ENCODE measurements at regions not wholly inside any gene's neighbourhood (a gene's known extent, or its start where the extent isn't known, plus 50 kb on each side); places are given as distances from the start of the nearest gene placed in this dataset.

- Histone ChIP-seq H3K79me2 (ENCODE audit: control insufficient read depth, insufficient read depth, low read length) (no peaks in the 10 kb centered on the region), H3K9ac (ENCODE audit: control insufficient read depth, extremely low read depth, insufficient read depth, low read length) (no peak overlapping the region), H3K4me3 (ENCODE audit: control insufficient read depth in 2 of 3, extremely low read depth in 1 of 3, insufficient read depth in 2 of 3, low read depth in 1 of 3, low read length in 3 of 3) (no peak overlapping the region), H3K27ac (ENCODE audit: control insufficient read depth, insufficient read depth, low read length) (no peak overlapping the region), H3K27me3 (ENCODE audit: control insufficient read depth, extremely low read depth, insufficient read depth, low read length) (no peaks in the 10 kb centered on the region), H3K4me2 (ENCODE audit: control insufficient read depth, extremely low read depth, insufficient read depth, low read depth, low read length) (no peak overlapping the region), H4K20me1 (ENCODE audit: control insufficient read depth, extremely low read depth, insufficient read depth, low read length) (no peaks in the 10 kb centered on the region), H3K36me3 (ENCODE audit: control insufficient read depth in 2 of 2, extremely low read depth in 1 of 2, insufficient read depth in 2 of 2, low read length in 2 of 2) (no peaks in the 10 kb centered on the region), H3K4me1 (ENCODE audit: control insufficient read depth, extremely low read depth, insufficient read depth, low read length) (no peaks in the 10 kb centered on the region), H3K9me1 (ENCODE audit: control insufficient read depth, extremely low read depth, insufficient read depth, low read length) (no peaks in the 10 kb centered on the region), H2AFZ (ENCODE audit: control insufficient read depth, low read length) (no peak overlapping the region), H3K9me3 (ENCODE audit: control insufficient read depth, low read depth, low read length) (no peaks in the 10 kb centered on the region)
- no peak for TF ChIP-seq CTCF (optimal IDR thresholded peaks at IDR 0.05 in 1 of 3, IDR thresholded peaks at IDR 0.05 in 1 of 3, conservative IDR thresholded peaks at IDR 0.05 in 1 of 3; ENCODE audit: extremely low read depth in 1 of 3, insufficient read depth in 2 of 3, low read length in 3 of 3)
- TF ChIP-seq EZH2 (IDR thresholded peaks at IDR 0.05; ENCODE audit: low read length), result no peak
- dilution Hi-C loops (cut with MboI; ENCODE audit: extremely low pct_ligation_motif_present, low sequenced_read_pairs), result no loop called here
- FAIRE-seq, result no peak
- no peak for DNase-seq (ENCODE audit: low read depth, low spot score)
Observed at GRCh38 chr18:28399781-28400362, 222.9 kb upstream of the CDH2 start.

- no peak overlapping the region for H2AFZ ChIP-seq (ENCODE audit: control insufficient read depth, low read length)
- no peak for TF ChIP-seq CTCF (optimal IDR thresholded peaks at IDR 0.05 in 1 of 3, IDR thresholded peaks at IDR 0.05 in 1 of 3, conservative IDR thresholded peaks at IDR 0.05 in 1 of 3; ENCODE audit: extremely low read depth in 1 of 3, insufficient read depth in 2 of 3, low read length in 3 of 3)
- TF ChIP-seq EZH2 (IDR thresholded peaks at IDR 0.05; ENCODE audit: low read length), result no peak
- no peaks in the 10 kb centered on the region for H3K36me3 ChIP-seq (ENCODE audit: control insufficient read depth in 2 of 2, extremely low read depth in 1 of 2, insufficient read depth in 2 of 2, low read length in 2 of 2)
- no peaks in the 10 kb centered on the region for H3K9me3 ChIP-seq (ENCODE audit: control insufficient read depth, low read depth, low read length)
- H3K4me2 ChIP-seq (ENCODE audit: control insufficient read depth, extremely low read depth, insufficient read depth, low read depth, low read length), result no peak overlapping the region
- no peaks in the 10 kb centered on the region for H4K20me1 ChIP-seq (ENCODE audit: control insufficient read depth, extremely low read depth, insufficient read depth, low read length)
- no peak overlapping the region for H3K9ac ChIP-seq (ENCODE audit: control insufficient read depth, extremely low read depth, insufficient read depth, low read length)
- no peak overlapping the region for H3K27ac ChIP-seq (ENCODE audit: control insufficient read depth, insufficient read depth, low read length)
- FAIRE-seq (no peak), DNase-seq (ENCODE audit: low read depth, low spot score) (no peak)
- no peaks in the 10 kb centered on the region for H3K9me1 ChIP-seq (ENCODE audit: control insufficient read depth, extremely low read depth, insufficient read depth, low read length)
- no peaks in the 10 kb centered on the region for H3K4me1 ChIP-seq (ENCODE audit: control insufficient read depth, extremely low read depth, insufficient read depth, low read length)
- no peaks in the 10 kb centered on the region for H3K79me2 ChIP-seq (ENCODE audit: control insufficient read depth, insufficient read depth, low read length)
- H3K4me3 ChIP-seq (ENCODE audit: control insufficient read depth in 2 of 3, extremely low read depth in 1 of 3, insufficient read depth in 2 of 3, low read depth in 1 of 3, low read length in 3 of 3), result no peak overlapping the region
- H3K27me3 ChIP-seq (ENCODE audit: control insufficient read depth, extremely low read depth, insufficient read depth, low read length), result no peaks in the 10 kb centered on the region
- dilution Hi-C loops (cut with MboI; ENCODE audit: extremely low pct_ligation_motif_present, low sequenced_read_pairs), result no loop called here
Observed at GRCh38 chr18:28398471-28398870, 221.5 kb upstream of the CDH2 start.

Measured in keratinocyte (primary cell).